HG03571 (cell line): ENCODE measurements at regions not wholly inside any gene's neighbourhood (a gene's known extent, or its start where the extent isn't known, plus 50 kb on each side); places are given as distances from the start of the nearest gene placed in this dataset.

Source experiments
- ATAC-seq: cut with Tn5 transposase; IDR thresholded peaks from one replicate; pipeline ENCODE4 v1.9.1; 2021; ENCODE audit not compliant: unreplicated experiment

- no peak for ATAC-seq
Observed at GRCh38 chr3:187968883-187969580, 184.9 kb upstream of the LPP start.

GRCh38 chr3:187969581-187969950 lies 184.4 kb upstream of the LPP start:
- ATAC-seq: no peak

- no peak for ATAC-seq
Observed at GRCh38 chr3:187970106-187970505, 183.9 kb upstream of the LPP start.

GRCh38 chr3:187971629-187972028 lies 182.3 kb upstream of the LPP start:
- ATAC-seq: no peak

GRCh38 chr3:187972454-187972853 lies 181.5 kb upstream of the LPP start:
- ATAC-seq: no peak

- ATAC-seq: no peak
Observed at GRCh38 chr3:187973977-187974870, 179.7 kb upstream of the LPP start.

GRCh38 chr3:187974871-187975271 lies 179.1 kb upstream of the LPP start:
- no peak for ATAC-seq

- no peak for ATAC-seq
Observed at GRCh38 chr3:187975561-187976364, 178.2 kb upstream of the LPP start.

GRCh38 chr3:187976365-187976900 lies 177.5 kb upstream of the LPP start:
- no peak for ATAC-seq

- ATAC-seq: no peak
Observed at GRCh38 chr3:187977659-187978058, 176.3 kb upstream of the LPP start.

GRCh38 chr3:187978433-187979011 lies 175.4 kb upstream of the LPP start:
- no peak for ATAC-seq

GRCh38 chr3:187979564-187979963 lies 174.4 kb upstream of the LPP start:
- ATAC-seq: no peak

GRCh38 chr3:187980861-187981260 lies 173.1 kb upstream of the LPP start:
- ATAC-seq: no peak

- ATAC-seq: no peak
Observed at GRCh38 chr3:187982142-187982541, 171.8 kb upstream of the LPP start.

- no peak for ATAC-seq
Observed at GRCh38 chr3:187983484-187984124, 170.4 kb upstream of the LPP start.

GRCh38 chr3:187985647-187986046 lies 168.3 kb upstream of the LPP start:
- ATAC-seq: no peak

GRCh38 chr3:187986514-187986934 lies 167.4 kb upstream of the LPP start:
- no peak for ATAC-seq

GRCh38 chr3:187987187-187987586 lies 166.8 kb upstream of the LPP start:
- ATAC-seq: no peak

GRCh38 chr3:187987924-187988323 lies 166.0 kb upstream of the LPP start:
- ATAC-seq: no peak

- no peak for ATAC-seq
Observed at GRCh38 chr3:187989575-187990153, 164.3 kb upstream of the LPP start.
